Kidney capillary endothelial cell (primary cell): ENCODE measurements at regions not wholly inside any gene's neighbourhood (a gene's known extent, or its start where the extent isn't known, plus 50 kb on each side); places are given as distances from the start of the nearest gene placed in this dataset.
"Not testable (repeated sequence)": the region's sequence is repeated elsewhere in the genome, so short reads cannot be mapped to it uniquely, and the experiment has no call there.

Experiments
- DNase-seq: peaks from one replicate; pipeline ENCODE4 v3.0.0-alpha.2; 2018; ENCODE audit warnings: low spot score

GRCh38 chr11:95647355-95647754 is 142.2 kb downstream of the FAM76B start:
- no peak for DNase-seq

DNA sequence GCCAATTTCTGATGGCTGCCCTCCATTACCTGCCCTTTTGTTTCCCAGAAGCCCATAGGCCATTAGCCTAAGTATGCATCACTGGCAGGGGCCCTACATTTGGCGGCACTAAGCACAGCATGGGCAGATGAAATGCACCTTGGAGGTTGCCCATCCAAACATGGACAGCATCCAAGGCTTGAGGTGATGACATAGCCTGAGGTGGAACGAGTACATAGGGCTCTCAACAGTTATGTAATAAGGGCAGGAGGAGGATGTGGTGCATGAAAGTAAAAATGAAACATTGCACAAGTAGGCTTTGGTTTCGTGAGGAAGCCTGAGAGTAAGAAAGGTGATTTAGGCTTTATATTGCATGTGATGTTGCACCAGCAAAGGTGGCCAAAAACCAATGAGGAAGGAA is 148.1 kb downstream of the FAM76B start:
- DNase-seq = no peak

DNA sequence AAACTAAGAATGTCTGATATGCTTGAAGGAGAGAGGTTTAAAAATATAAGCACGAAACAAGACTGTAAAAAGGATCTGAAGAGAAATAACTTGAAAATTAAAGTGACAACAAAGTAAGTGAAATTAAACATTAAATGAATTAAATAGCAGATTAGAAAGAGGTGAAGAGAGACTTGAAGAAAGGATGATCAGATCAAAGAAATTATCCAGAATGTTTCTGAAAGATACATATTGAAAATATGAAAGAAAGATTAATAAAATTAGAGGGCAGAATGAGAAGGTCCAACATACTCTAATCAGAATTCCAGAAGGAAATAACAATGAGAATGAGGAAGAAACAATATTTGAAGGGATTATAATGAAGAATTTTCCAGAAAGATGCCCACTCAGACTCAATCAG is 151.1 kb downstream of the FAM76B start:
- no peak for DNase-seq

- DNase-seq = no peak
Measured at GRCh38 chr11:95625164-95625900, 164.2 kb downstream of the FAM76B start.

DNA sequence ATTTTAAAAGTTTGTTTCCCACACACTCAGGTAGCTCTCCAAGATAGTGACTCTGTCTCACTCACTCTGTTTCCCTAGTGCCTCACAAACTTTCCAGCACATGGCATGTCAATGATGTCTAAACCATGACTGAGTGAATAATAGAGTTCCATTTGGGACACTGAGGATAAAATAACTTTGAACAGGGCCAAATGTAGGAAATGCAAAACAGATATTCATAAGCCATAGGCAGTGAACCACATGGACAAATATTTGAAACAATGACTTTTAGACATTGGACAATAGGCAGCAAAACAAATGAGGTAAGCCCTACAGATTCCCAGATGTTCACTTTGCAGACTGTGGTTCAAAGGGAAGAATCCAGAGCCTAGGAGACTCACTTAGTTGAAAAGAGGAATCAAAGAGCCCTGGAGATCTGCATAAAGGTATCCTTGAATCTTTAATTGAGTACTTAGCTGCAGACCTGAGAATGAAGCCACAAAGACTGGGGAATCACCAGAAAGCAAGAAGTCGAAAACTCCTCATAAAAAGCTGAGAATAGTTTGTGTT is 173.3 kb downstream of the FAM76B start:
- no peak for DNase-seq

GRCh38 chr11:95611827-95612226 is 177.8 kb downstream of the FAM76B start:
- no peak for DNase-seq

- not testable (repeated sequence) for DNase-seq
Measured at GRCh38 chr11:95610185-95610584, 179.4 kb downstream of the FAM76B start.

DNA sequence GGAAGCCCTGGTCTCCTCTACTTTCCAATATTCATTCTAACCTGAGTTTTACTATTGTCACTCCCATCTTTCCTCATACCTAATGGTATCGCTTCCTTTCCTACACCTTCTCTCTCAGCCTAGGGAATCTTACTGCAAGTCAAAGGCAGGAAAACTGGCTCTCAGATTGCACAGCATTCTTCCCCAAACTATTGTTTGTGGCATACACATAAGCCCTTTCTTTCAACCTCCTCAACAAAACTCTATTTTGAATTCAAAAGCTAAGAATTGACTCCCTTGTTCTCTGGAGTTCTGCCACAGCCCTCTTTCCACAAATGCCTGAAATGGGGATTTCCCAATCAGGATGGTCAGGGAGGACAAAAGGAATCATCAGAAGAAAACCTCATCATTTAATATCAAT is 181.5 kb downstream of the FAM76B start:
- no peak for DNase-seq

DNA sequence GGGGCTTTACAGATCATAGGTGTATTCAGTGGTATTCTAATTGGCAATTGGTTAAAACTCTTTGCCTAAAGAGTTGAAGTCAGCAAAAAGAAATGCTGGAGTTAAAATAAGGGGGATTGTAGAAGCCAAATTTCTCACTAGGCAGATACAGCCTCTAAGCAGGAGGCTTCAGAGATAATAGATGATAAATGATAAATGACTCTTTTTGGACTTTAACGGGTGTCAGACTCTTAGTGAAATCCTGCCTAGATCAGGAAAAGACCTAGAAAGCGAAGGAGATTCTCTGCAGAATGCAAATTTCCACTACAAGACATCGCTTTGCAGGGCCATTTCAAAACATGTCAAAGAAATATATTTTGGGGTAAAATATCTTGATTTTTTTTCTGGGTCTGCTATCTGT is 182.8 kb downstream of the FAM76B start:
- no peak for DNase-seq

DNA sequence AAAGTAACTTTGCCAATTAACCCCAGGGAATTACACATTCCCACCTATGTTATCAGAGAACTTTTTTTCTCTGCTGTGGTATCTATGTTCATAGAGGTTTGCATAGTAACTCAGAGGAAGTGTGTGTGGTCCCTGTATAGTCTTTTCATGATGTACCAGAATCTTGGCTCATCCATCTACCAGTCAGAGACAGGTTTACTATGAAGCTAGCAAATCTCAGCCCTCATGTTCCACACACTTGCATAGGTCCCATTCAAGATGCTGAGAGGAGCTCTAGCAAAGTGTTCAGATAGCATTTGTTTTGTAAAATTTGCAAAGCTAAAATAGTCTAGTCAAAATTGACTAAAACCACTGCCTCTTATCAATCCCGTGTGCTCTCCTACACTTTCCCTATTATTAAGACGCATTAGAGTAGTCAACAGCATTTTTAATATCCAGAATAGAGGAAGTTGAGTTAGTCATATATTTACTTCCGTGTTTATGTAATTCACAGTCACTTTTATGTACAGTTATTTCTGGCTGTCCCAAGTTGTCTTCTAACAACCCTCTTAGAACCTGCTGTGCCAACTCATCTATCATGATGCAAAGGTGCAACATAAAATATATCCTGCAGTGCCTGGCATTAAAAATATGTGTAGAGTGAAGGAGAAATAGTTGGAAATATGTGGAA is 184.2 kb downstream of the FAM76B start:
- no peak for DNase-seq

DNA sequence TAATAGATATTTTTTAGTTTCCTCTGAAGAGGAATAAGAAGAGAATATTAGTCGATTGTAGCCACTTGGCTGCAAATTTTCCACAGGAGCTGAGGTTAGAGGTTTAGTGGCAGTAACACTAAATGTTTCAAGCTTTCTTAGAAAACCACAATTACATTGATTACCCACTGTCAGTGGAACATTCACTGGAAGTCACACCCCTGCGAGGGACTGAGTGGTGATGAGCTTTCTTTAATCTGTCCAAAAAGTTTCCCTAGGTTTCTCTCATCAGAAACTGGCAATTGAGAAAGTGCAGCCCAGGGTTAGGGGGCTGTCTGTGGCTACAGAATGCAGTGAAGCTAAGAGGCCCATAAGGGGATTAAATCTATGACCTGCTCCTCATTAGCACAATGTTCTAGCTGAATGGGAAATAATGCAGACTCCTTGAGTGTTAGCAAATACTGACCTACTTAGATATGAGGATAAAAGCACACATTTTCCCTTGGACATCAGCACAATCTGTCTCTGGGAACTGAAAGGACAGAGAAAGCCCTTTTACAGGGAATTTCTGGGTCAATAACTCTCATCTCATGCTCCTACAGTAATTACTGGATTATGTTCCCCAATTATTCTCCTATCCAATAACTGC is 189.5 kb downstream of the FAM76B start:
- DNase-seq = no peak

DNA sequence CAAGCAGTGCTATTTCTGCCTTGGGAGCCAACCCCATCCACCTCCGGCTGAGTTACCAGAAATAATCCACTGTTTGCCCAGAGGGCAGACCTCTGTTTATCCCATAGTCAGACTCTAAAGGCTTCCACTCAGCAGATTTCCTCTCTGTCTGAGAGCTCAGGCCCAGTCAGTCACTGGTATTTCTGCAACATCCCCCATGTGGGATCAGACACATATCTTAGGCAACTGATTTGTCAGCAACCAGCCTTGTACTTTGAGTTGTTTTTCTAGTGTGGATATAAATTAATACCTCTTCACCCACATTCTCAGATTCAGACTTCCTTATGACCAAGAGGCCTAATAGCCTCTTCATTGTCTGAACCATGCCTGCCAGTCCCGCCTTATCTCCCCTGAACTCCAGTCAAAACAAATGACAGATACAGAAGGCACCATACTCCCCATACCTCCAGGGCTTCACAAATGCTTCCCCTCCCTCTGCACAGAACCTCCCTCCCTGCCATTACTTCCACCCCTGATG is 193.6 kb downstream of the FAM76B start:
- no peak for DNase-seq

DNA sequence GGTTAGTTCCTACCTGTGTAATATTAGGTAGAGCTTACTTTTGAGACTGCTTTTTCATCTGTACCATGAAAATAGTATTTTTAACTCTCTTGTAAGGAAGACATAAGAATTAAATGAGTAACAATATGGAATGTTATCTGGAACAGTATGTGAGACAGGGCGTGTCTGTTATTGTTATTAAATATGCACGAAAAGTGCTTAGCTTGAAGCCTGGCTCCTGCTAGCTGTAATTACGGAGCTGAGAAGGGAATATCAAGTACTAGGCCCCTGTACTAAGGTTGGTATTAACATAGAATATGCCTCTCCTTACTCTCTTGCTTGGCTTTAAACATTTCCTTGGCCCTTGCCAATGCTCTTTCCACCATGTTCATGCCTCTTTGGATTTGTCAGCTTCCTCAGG is 194.0 kb downstream of the FAM76B start:
- DNase-seq = no peak

DNA sequence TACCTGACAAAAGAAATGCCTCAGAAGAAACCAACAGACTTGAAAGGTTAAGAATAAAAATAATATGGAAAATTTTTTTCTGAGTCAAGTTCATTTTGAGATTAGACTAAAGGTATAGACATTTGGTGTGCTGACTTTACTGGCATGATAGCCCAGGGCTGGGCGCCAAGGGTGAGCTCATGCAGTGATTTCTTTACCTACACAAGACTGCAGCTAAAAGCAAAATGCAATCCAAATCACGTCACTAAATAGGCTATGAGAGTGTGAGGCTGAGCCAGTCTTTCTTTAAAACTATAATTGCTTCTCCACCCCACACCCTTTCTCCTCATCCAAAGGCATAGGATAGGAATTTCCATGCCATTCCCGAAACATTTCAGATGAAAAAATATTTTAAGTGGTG is 196.5 kb downstream of the FAM76B start:
- no peak for DNase-seq

GRCh38 chr11:95592471-95592870 is 197.1 kb downstream of the FAM76B start:
- DNase-seq = no peak

- no peak for DNase-seq
Measured at GRCh38 chr11:95589893-95590612, 199.5 kb downstream of the FAM76B start.

- no peak for DNase-seq
Measured at GRCh38 chr11:95588821-95589220, 200.8 kb downstream of the FAM76B start.

- no peak for DNase-seq
Measured at GRCh38 chr11:95586661-95587060, 202.9 kb downstream of the FAM76B start.

DNA sequence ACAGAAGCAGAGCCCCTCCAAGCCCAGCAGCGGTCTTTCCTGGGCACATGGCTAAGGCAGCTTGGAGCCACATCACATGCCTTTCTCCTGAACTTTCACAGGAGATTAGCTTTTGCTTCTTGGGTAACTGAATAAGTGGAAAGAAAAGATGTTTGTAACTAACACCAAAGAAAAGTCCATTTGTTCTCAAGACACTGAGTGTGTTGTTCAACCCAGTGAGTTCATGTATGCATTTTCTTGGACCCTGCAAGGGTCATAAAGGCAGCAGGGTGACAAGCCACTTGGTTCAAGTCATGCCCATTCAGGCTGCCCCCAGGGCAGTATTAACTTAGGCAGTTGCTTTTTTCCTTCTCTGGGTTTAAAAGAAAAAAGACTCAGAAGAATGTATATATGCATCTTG is 203.4 kb downstream of the FAM76B start:
- no peak for DNase-seq

- no peak for DNase-seq
Measured at GRCh38 chr11:95585752-95586077, 203.9 kb downstream of the FAM76B start.

DNA sequence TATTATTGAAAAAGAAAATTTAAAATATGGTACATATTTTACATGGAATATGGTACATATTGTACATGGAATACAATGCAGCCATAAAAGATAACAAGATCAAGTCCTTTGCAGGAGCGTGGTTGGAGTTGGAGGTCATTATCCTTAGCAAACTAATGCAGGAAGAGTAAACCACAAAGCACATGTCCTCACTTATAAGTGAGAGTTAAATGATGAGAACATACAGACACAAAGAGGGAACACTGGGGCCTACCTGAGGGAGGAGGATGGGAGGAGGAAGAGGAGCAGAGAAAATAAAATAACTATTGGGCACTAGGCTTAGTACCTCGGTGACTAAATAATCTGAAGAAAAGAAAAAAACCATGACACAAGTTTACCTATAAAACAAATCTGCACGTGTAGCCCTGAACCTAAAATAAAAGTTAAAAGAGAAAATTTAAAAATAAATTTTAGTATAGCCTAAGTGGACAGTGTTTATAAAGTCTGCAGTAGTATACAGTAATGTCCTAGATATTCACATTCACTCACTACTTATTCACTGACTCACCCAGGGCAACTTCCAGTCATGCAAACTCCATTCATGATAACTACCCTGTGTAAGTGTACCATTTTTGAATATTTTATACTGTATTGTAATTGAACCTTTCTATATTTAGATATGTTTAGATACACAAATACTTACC is 204.4 kb downstream of the FAM76B start:
- no peak for DNase-seq

DNA sequence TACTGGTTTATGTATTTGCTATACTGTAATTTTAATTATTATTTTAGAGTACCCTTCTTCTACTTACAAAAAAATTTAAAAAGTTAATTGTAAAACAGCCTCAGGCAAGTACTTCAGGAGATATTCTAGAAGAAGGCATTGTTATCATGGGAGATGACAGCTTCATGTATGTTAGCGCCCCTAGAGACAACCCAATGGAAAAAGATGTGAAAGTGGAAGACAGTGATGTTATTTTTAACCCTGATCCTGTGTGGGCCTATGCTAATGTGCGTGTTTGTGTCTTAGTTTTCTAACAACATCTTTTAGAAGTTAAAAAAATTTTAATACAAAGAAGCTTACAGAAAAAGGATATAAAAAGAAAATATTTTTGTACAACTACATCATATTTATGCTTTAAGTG is 205.0 kb downstream of the FAM76B start:
- DNase-seq = no peak
